Spinal cord (tissue), 9 donors: ENCODE measurements at regions not wholly inside any gene's neighbourhood (a gene's known extent, or its start where the extent isn't known, plus 50 kb on each side); places are given as distances from the start of the nearest gene placed in this dataset.

Experiments
- DNase-seq, 6 donors: peaks; one replicate each; pipeline versions ENCODE4 v3.0.0 to v3.0.0-alpha.2; 2013 to 2015; ENCODE audit warnings: low spot score in 6 of 6, low read depth in 4 of 6
- H3K27ac ChIP-seq: one replicate; pipeline ENCODE4 v1.5.1; 2013; ENCODE audit warnings: low read depth, low read length, control low read depth
- H3K27me3 ChIP-seq: one replicate; pipeline ENCODE4 v1.6.1; 2013; ENCODE audit warnings: low read length; ENCODE audit not compliant: control insufficient read depth, insufficient read depth
- H3K36me3 ChIP-seq: one replicate; pipeline ENCODE4 v1.6.1; 2013; ENCODE audit warnings: low read length; ENCODE audit not compliant: control insufficient read depth, insufficient read depth
- H3K4me1 ChIP-seq: one replicate; pipeline ENCODE4 v1.6.1; 2013; ENCODE audit warnings: low read length; ENCODE audit not compliant: control insufficient read depth, insufficient read depth
- H3K4me3 ChIP-seq: one replicate; pipeline ENCODE4 v1.5.1; 2013; ENCODE audit warnings: low read depth, low read length, control low read depth
- H3K9me3 ChIP-seq: one replicate; pipeline ENCODE4 v1.6.1; 2013; ENCODE audit warnings: low read length; ENCODE audit not compliant: control insufficient read depth, insufficient read depth
- WGBS: methylation state at CpG from one replicate; pipeline ENCODE4 v1.1.5; 2013; ENCODE audit warnings: missing lambda C conversion rate; ENCODE audit not compliant: insufficient coverage; 5-methylcytosine and 5-hydroxymethylcytosine counted together
- donor health status: healthy.

- Histone ChIP-seq H3K27ac (no peak overlapping the region), H3K36me3 (peaks cover 2% of the 10 kb centered on the region), H3K4me3 (no peak overlapping the region), H3K27me3 (peaks cover 2% of the 10 kb centered on the region), H3K4me1 (no peaks in the 10 kb centered on the region), H3K9me3 (no peaks in the 10 kb centered on the region)
- 68% methylated on average over 5 of the region's 10 CpGs for WGBS
- DNase-seq = no peak
Observed at GRCh38 chr13:111946214-111946613, 120.7 kb upstream of the SOX1 start.

DNA sequence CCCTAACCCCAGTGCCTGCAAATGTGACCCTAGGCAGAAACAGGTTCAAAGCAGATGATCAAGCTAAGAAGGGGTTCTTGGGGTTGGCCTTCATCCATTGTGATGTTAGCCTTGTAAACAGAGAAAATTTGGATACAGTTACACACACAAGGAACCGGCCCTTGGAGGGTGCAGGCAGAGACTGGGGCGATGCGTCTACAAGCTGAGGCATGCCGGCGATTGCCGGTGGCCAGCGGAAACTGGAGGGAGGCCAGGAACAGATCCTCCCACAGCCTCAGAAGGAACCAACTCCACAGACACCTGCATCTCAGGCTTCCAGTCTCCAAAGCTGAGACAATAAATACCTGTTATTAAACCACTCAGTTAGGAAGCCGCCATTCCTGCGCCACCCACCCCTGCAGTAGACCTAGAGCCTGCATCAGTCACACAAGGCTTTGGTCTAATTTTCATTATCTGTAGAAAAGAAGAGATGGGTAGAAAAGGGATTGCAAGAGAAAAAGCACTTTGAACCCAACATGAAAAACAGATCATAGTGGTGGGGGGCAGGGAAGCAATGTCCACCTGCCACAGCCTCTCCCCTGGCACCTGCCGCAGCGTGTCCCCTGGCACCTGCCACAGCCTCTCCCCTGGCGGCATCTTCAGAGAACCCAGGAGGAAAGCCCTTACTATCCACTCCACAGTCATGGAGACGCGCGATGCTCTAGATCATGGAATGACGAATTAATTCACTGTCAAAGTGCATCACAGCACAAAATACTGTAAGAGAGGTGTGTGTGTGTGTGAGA is 119.7 kb upstream of the SOX1 start:
- Histone ChIP-seq H3K4me1 (peaks cover 3% of the 10 kb centered on the region), H3K27ac (no peak overlapping the region), H3K27me3 (peaks cover 2% of the 10 kb centered on the region), H3K9me3 (no peaks in the 10 kb centered on the region), H3K4me3 (no peak overlapping the region), H3K36me3 (peaks cover 2% of the 10 kb centered on the region)
- DNase-seq = no peak
- WGBS = 92% methylated on average over 4 of the region's 16 CpGs

GRCh38 chr13:111947876-111948275 is 119.1 kb upstream of the SOX1 start:
- WGBS = 77% methylated on average over 6 of the region's 15 CpGs
- Histone ChIP-seq H3K4me1 (peaks cover 3% of the 10 kb centered on the region), H3K27ac (no peak overlapping the region), H3K36me3 (peaks cover 2% of the 10 kb centered on the region), H3K9me3 (no peaks in the 10 kb centered on the region), H3K4me3 (no peak overlapping the region), H3K27me3 (peaks cover 2% of the 10 kb centered on the region)
- no peak for DNase-seq

DNA sequence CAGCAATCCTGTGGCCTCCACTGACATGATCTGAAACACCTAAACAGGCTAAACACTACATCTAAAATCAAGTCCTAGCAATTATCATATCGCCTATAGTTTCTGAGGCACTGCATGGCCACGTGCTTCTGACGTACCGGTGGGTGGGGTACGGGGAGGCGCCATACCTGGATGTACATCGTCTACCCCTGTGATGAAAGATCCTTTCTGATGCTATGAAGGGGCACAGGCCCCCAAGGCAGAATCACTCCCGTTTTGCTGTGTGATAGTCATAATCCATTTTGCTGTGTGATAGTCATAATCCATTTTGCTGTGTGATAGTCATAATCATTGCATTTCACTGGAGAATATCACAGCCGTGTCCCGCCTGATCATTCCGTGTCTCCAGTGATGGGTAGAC is 118.7 kb upstream of the SOX1 start:
- Histone ChIP-seq H3K27ac (no peak overlapping the region), H3K4me3 (no peak overlapping the region), H3K27me3 (peaks cover 2% of the 10 kb centered on the region), H3K36me3 (peaks cover 2% of the 10 kb centered on the region), H3K9me3 (no peaks in the 10 kb centered on the region), H3K4me1 (peaks cover 3% of the 10 kb centered on the region)
- no peak for DNase-seq
- WGBS = 90% methylated on average over 10 of the region's 11 CpGs

- DNase-seq = no peak
- Histone ChIP-seq H3K4me3 (no peak overlapping the region), H3K27ac (no peak overlapping the region), H3K9me3 (no peaks in the 10 kb centered on the region), H3K4me1 (peaks cover 6% of the 10 kb centered on the region), H3K27me3 (peaks cover 2% of the 10 kb centered on the region), H3K36me3 (peaks cover 2% of the 10 kb centered on the region)
- 93% methylated on average over 7 of the region's 7 CpGs for WGBS
Observed at GRCh38 chr13:111948811-111949210, 118.1 kb upstream of the SOX1 start.

GRCh38 chr13:111949311-111949710 is 117.6 kb upstream of the SOX1 start:
- 94% methylated on average over 5 of the region's 5 CpGs for WGBS
- Histone ChIP-seq H3K4me3 (no peak overlapping the region), H3K27ac (no peak overlapping the region), H3K27me3 (peaks cover 2% of the 10 kb centered on the region), H3K36me3 (peaks cover 2% of the 10 kb centered on the region), H3K9me3 (no peaks in the 10 kb centered on the region), H3K4me1 (peaks cover 8% of the 10 kb centered on the region)
- no peak for DNase-seq

DNA sequence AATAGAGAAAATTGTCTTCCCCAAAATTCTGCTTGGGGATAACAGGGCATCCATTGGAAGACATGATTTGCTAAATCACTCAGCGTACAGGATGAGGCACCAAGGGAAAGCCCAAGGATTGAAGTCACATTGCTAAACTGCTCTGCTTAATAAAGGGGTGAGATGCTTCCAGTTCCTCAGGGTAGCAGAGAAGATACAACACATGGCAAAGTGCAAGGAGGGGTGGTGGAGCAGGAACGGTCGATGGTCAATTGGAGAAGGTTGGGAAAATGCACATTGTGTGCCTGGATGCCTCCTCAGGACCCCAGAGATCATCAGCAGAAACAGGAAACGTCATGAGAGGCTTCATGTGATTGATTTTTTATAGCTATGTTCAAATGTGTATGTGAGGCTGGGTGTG is 116.3 kb upstream of the SOX1 start:
- DNase-seq = no peak
- Histone ChIP-seq H3K36me3 (peaks cover 2% of the 10 kb centered on the region), H3K4me3 (no peak overlapping the region), H3K27ac (no peak overlapping the region), H3K27me3 (peaks cover 2% of the 10 kb centered on the region), H3K9me3 (no peaks in the 10 kb centered on the region), H3K4me1 (peaks cover 12% of the 10 kb centered on the region)
- 73% methylated on average over 4 of the region's 4 CpGs for WGBS

DNA sequence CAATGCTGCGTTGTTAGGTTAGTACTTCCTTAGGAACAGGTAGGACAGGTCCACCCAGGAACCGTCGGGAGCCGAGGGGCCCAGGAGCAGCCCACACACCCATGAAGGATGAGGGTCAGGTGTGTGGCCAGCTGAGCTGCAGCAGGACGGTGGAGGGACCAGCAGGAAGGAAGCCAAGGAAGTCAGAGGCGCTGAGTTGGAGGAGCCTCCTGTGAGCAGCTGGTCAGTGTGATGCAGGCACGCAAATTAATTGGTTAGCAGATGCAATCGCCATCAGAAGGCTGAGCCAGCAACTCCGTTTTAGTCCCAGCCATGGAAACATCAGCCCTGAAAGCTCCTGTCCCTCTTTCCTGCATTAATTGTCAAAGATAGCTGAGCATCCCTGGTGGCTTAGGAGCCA is 114.9 kb upstream of the SOX1 start:
- peak in 1 of 6 donors; percentile 60 for DNase-seq
- H3K4me3 ChIP-seq = no peak overlapping the region
- no peaks in the 10 kb centered on the region for H3K9me3 ChIP-seq
- H3K27ac ChIP-seq = no peak overlapping the region
- 74% methylated on average over 8 of the region's 9 CpGs for WGBS
- H3K36me3 ChIP-seq = peaks cover 2% of the 10 kb centered on the region
- peaks cover 13% of the 10 kb centered on the region for H3K4me1 ChIP-seq
- H3K27me3 ChIP-seq = peaks cover under 1% of the 10 kb centered on the region

DNA sequence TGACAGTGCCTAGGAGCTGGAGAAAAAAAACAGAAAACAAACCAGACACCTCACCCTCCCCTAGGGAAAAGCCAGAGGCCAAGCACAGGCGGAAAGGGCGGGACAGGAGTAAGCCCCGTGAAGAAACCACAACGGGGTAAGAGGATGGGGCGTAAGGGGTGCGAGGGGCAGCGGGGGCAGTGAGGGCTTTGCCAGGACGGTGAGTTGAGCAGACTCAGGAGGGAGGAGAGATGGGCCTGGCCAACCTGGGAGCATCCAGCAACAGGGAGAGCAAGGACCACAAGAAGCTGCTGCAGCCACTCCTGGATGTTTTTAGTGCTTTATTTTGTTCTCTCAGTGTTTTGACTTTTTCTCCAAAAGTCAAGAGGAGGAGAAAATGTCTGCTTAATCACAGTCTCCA is 114.1 kb upstream of the SOX1 start:
- no peak overlapping the region for H3K4me3 ChIP-seq
- peaks cover 13% of the 10 kb centered on the region for H3K4me1 ChIP-seq
- H3K27me3 ChIP-seq = no peaks in the 10 kb centered on the region
- DNase-seq = no peak
- no peaks in the 10 kb centered on the region for H3K9me3 ChIP-seq
- WGBS = 77% methylated on average over 6 of the region's 8 CpGs
- no peak overlapping the region for H3K27ac ChIP-seq
- H3K36me3 ChIP-seq = no peaks in the 10 kb centered on the region

DNA sequence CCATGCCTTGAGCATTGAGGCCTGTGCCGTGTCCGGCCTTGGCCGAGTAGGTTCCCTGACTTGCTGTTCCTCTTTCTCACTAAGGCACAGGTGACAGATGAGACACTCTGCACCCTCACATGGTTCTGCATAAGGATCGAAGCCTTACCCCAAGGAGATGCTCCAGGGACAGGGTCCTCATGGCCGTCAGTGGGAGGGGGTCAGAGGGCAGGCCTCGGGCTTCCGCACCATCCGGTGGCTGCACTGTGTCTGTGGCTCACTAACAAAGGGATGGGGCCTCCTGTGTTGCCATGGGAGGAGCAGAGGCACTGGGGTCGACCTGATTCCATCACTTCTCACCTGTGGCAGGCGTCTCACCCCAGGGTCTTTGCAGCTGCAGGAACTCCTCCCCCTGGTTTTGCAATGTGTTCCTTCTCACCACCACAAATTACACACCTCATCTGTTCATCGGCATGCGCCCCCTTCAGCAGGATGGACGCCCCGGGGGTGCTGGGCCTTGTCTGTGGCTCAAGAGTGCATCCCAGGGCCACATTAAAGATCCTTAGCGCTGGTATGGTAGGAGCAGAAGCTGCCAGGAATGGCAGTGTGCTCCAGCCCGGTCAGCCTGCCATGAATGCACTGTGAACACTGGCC is 113.3 kb upstream of the SOX1 start:
- Histone ChIP-seq H3K27ac (no peak overlapping the region), H3K9me3 (no peaks in the 10 kb centered on the region), H3K4me3 (no peak overlapping the region), H3K27me3 (no peaks in the 10 kb centered on the region), H3K36me3 (no peaks in the 10 kb centered on the region), H3K4me1 (peaks cover 13% of the 10 kb centered on the region)
- no peak for DNase-seq
- 95% methylated on average over 16 of the region's 16 CpGs for WGBS
